GM18907 (cell line): ENCODE measurements at regions not wholly inside any gene's neighbourhood (a gene's known extent, or its start where the extent isn't known, plus 50 kb on each side); places are given as distances from the start of the nearest gene placed in this dataset.
A peak's percentile ranks its signal among the peaks of the same experiment; 100 is the strongest.

ENCODE experiments used
- ATAC-seq: cut with Tn5 transposase; IDR thresholded peaks from one replicate; pipeline ENCODE4 v1.9.1; 2021; ENCODE audit warnings: mild to moderate bottlenecking, moderate library complexity; ENCODE audit not compliant: unreplicated experiment

- ATAC-seq = no peak
Measured at GRCh38 chr6:165737396-165737795, 74.4 kb upstream of the PDE10A start.

DNA sequence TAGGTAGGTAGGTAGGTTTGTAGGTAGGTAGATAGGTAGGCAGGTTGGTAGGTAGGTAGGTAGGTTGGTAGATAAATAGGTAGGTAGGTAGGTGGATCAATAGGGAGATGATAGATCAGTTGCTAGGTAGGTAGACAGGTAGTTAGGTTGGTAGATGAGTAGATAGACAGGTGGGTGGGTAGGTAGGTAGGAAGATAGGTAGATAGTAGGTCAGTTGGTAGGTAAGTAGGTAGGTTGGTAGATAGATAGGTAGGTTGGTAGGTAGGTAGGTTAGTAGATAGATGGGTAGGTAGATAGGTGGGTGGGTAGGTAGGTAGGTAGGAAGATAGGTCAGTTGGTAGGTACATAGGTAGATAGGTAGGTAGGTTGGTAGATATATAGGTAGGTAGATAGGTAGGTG lies 72.0 kb upstream of the PDE10A start:
- ATAC-seq = no peak

DNA sequence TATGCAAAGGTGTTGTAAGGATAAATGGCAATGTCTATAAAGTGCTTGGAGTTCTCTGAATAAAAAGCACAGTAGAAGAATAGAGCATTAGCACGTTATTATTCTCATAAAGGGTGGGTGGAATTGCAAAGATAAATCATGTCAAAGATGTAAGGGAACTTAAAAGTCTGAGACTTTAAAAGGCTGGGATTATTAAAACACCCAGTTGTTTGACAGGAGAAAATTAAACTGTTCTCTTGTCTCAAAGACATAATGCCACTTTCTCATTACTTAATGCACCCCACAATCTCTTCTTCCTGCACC lies 70.4 kb upstream of the PDE10A start:
- no peak for ATAC-seq

GRCh38 chr6:165732696-165733488 lies 69.9 kb upstream of the PDE10A start:
- ATAC-seq = peak; percentile 97

DNA sequence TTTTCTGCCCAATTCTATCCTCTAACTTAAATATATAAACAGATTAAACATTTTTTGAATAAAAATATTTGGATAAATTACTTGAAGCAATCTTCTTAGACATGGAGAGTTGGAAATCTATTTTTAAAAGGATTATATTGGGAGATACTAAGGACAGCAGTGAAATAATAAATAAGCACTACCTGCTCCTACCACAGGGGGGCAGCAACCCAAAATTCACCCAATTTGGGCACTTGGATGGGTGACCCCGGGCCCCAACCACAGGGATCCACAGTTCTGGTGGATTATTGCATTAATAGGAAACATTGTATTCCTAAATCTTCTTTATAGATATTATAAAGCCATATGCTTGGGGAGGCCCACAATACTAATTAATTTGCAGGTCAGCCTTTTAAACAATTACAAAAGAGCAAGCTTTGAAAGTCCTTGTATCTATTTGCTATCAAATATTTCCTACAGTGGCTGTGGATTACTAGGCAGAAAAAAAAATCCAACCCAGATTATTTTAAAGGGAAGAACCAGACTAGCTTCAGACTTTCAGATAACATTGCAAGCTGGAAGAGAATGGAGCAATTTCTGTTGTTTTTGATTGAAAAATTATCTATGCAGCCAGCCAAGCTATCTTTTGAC lies 66.4 kb upstream of the PDE10A start:
- ATAC-seq = peak; percentile 36

DNA sequence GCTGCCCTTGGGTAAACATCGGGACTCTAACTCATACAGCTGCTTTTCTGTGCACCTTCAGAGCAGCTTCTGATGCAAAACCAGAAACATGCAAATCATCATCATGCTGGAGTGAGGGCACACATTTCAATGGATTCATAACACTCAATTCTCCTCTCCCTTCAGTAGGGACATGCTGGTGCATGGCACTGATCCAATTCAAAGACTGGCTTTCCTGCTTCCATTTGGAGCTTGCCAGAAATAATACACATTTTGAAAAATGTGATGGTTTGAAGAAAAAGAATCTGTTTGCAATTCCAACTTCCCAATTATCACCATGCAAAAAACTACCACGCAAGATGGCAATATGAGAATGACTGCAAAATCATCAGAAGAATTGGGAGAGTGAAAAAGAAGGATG lies 65.2 kb upstream of the PDE10A start:
- no peak for ATAC-seq

GRCh38 chr6:165726965-165727381 lies 63.9 kb upstream of the PDE10A start:
- no peak for ATAC-seq

GRCh38 chr6:165726290-165726875 lies 63.3 kb upstream of the PDE10A start:
- ATAC-seq = no peak

GRCh38 chr6:165725201-165725600 lies 62.2 kb upstream of the PDE10A start:
- no peak for ATAC-seq

DNA sequence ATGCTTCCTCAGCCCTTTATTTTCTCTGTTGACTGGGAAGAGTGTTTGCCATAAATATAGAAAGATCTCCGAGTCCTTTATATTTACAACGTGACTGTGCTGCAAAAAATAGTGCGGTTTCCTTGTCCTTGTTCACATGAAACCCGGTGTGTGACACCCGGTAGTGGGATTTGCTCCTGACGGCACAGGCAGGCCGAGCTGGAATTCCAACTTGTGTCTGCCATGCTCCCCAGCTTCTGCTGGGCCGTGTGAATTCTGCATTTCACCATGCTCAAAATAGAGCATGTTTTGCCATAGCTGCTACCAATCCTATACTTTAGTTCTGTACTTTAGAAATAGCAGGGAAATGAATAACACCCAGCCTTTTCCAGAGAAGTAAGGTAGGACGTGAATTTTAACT lies 60.3 kb upstream of the PDE10A start:
- ATAC-seq = no peak

- ATAC-seq = no peak
Measured at GRCh38 chr6:165722022-165722421, 59.0 kb upstream of the PDE10A start.

GRCh38 chr6:165721356-165721755 lies 58.3 kb upstream of the PDE10A start:
- no peak for ATAC-seq

GRCh38 chr6:165718491-165718891 lies 55.5 kb upstream of the PDE10A start:
- ATAC-seq = no peak

- no peak for ATAC-seq
Measured at GRCh38 chr6:165717732-165718465, 54.9 kb upstream of the PDE10A start.

GRCh38 chr6:165716886-165717285 lies 53.8 kb upstream of the PDE10A start:
- no peak for ATAC-seq

GRCh38 chr6:165715428-165715827 lies 52.4 kb upstream of the PDE10A start:
- no peak for ATAC-seq

GRCh38 chr6:165714907-165715306 lies 51.9 kb upstream of the PDE10A start:
- ATAC-seq = no peak

GRCh38 chr6:165713845-165714466 lies 50.9 kb upstream of the PDE10A start:
- no peak for ATAC-seq
